ENCODE measurements at regions not wholly inside any gene's neighbourhood (a gene's known extent, or its start where the extent isn't known, plus 50 kb on each side); places are given as distances from the start of the nearest gene placed in this dataset.

DNA sequence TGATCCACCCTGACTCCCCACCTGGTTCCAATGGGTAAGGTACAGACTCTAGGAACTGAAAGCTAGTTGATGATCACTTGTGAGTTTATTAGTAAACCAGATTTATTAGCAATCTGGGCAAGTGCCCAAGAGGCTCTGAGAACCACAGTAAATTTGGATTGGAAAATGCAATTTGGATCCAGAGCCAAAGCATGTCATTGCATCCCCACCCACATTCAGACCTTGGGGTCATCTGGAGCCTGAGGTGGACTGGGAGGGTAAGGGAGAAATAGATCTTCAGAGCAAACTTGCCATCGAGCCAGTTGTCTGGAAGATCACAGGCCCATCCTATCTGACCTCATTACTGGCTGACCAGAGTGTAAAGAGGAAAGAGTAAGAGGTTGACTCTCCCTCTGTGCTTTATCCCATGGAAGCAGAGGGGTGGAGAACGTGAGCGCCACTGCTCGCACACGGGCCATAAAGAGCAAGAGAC lies 78.7 kb upstream of the RASGEF1B start:
- no peak for DNase-seq (ENCODE audit: low spot score)

DNA sequence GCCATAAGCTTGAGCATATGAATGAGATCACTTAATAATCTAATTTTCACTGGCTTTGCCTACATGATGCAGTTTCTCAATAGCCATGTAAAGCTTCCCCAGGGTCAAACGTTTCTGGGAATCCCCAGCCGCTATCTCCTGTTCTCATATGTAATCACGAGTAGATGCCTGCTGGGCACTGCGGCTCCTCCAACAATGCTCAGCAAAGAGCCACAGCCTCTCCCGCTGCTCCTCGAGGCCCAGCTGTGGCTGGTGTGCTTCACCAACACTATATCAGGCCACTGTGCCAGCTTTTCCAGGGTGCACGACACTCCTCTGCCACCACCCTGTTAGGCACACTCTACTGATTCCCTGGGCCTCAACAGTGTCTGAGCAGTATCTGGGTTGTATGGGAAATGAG lies 78.3 kb upstream of the RASGEF1B start:
- no peak for DNase-seq (ENCODE audit: low spot score)

DNA sequence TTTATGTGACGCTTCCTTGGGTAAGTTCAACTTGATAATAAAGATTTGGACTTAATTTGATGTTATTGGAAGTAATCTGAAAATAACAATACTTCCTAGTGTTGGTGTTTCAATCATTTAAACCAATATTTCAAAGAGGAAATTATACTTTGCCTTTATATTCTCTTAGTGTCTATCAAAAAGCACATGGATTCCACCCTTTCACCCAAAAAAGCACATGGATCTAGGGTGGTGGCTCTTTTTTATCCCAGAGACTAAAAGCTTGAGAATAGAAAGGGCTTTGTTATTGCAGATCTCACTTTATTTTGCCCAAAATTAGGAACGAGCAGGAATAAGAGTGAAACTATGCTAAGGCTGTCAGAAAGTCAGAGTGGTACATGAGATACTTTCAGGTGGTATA lies 75.1 kb upstream of the RASGEF1B start:
- DNase-seq (ENCODE audit: low spot score): no peak

DNA sequence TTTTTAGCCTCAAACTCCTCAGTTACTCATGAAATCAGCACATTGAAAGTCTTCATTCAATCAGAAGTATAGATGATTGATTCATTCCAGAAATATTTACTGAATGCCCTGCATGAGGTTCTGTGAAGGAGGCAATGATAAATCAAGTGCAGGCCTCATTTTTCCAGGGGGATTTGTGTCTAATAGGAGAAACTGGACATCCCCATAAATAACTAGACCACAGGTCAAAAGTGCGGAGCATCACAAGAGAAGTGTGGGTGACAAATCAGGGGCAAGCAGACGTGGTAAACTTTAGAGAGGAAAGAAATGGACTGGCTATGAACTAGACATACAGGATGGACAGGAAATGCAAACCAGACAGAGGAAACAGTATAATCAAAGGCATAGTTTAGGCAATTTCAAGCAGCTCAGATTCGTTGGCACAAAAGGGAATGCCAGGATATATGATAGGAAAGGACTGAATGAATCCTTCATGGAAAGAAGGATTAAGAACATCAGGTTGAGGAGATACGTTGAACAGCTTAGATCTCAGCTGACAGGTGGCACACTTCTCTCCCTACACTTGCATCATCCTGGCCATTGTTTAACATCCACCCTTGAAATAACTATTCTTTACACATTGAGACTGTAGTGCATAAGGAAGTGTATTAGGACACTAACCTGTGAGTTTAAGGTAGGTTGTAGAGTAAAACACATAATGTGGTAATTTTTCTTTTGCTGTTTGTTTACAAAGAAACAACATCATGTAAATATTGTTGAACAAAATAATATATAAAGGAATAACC lies 69.6 kb upstream of the RASGEF1B start:
- DNase-seq (ENCODE audit: low spot score): no peak

DNA sequence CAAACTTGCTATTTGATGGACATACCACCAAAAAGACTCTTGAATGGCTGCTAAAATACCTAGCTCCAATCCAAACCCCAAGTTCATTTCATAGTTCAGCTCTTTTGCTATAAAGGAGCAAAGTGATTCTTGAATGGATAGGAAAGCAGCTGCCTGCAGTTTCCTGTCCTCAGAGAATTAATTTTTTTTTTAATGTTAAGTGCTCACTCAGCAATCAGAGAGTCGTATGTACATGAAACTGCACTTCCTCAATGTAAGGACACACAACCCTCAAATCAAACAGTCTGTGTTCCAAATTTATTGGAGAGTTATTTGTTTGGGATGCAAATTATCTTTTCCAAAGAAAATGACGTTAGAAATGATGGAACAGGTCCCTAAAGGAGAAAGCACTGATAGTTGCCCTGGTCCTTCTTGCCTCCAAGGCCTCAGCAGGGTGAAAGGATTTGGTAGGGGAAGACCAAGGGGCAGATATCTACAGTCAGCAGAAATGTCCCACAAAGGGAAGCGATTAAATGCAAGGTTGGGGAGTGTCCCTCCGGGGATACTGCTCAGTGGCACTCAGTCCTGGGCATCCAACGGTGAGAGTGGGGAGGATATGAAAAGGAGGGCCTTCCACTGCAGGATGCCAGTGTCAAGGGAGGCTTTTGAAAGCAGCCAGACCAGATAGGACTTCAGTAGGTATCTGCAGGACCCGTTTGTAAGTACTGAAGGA lies 67.2 kb upstream of the RASGEF1B start:
- DNase-seq (ENCODE audit: low spot score): no peak

DNA sequence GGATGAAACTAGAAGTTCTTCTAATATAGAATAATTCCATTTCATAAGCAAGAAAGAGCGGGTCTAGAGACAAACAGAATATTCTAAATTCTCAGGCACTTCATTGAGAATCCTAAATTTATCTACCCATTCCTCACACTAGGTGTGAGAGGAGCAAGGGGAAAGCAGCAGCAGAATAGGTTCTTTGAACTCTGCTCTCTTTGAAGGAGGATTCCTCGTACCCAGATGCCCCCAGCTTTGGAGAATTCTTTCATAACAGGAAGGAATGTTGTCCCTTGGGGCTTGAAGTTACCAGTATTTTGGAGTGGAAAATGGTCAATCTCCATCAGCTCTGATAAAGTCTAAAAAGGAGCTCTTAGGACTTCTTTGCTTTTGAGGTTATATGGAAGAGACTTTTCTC lies 59.7 kb upstream of the RASGEF1B start:
- no peak for DNase-seq (ENCODE audit: low spot score)

DNA sequence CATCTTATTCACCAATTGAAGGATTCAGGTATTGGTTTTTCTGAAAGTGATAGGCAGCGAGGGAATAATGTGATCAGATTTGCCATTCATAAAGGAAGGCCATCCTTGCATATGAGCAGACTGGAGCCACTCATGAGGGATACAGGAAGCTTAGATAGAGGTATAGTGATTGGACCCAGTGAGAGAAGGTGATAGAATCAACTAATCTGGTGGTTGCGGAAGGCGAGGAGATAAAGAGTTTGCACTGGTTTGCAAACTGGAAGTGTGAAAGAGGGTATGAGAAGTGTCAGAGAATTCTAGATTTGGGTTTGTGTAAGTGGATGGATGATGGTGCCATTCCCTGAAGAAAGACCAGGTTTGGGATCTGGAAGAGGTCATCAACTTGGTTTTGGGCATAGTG lies 57.3 kb upstream of the RASGEF1B start:
- DNase-seq (ENCODE audit: low spot score): no peak

DNA sequence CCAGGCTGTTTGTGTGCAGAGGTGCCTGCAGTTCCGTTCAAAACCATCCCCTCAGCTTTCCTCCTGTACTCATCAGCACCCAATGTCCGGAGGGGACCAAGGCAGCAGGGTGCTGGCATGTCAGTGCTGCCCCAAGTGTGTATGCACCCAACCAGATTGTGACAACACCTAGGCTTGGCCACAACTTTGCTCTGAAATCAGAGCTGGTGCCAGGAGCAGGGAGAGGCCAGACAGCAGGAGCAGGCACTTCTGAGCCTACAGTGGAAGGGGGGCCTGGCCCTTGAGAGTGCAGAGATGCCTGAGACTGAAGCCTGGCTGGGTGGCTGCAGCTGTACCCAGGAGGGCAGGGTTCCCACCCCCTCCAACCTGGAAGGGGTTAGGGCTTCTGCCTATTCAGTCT lies 56.5 kb upstream of the RASGEF1B start:
- DNase-seq (ENCODE audit: low spot score): no peak

DNA sequence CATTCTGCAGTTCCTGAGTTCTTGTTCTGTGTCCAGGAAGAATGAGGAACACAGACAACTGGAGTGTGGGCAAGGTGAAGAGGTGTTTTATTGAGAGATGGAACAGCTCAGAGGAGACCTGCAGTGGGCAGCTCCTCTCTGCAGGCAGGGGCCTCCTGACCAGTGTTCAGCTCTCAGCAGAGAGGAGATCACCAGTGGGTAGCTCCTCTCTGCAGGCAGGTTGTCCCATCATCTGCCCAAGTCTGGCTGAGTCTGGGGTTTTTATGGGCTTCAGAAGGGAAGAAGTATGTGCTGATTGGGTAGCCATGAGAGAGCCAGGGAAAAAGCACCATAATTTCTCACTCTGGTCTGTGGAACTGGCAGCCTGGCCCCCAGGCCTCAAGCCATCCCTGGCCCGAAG lies 56.0 kb upstream of the RASGEF1B start:
- DNase-seq (ENCODE audit: low spot score): no peak

DNA sequence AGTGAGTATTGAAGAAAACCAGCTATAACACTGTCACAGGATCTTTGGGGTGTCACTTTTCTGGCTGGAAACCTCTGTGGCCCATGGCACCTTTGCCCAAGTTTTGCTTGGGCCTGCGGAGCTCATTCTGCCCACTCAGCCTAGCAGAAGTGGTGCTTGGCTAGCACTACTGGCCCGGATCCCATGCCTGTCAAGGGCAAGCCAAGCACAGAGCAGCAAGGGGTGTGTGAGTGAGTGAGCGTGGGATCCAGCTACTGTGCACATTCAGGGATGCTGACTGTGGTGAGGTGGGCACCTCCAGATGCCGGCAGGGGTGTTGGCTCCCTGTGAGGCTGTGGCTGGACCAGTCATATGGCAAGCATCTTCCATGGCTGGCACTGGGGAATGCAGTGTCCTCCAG lies 55.4 kb upstream of the RASGEF1B start:
- no peak for DNase-seq (ENCODE audit: low spot score)

DNA sequence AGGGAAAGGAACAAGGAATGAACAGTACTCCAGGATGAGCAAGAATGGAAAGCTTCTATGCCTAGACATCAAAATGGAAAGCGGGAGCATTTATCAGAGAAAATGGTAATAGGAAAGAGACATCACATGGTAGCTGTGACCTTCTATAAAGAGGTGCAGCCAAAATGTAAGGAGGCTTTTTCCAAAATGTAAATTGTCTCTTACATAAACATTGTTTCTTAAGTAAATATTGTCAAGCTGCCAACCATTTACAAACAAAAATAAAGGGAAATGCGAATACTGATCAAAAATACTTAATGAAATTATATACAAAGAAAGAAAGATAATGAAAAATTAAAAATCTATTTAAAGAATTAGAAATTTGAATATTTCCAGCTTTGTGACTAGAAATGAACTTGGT lies 55.0 kb upstream of the RASGEF1B start:
- DNase-seq (ENCODE audit: low spot score): no peak

DNA sequence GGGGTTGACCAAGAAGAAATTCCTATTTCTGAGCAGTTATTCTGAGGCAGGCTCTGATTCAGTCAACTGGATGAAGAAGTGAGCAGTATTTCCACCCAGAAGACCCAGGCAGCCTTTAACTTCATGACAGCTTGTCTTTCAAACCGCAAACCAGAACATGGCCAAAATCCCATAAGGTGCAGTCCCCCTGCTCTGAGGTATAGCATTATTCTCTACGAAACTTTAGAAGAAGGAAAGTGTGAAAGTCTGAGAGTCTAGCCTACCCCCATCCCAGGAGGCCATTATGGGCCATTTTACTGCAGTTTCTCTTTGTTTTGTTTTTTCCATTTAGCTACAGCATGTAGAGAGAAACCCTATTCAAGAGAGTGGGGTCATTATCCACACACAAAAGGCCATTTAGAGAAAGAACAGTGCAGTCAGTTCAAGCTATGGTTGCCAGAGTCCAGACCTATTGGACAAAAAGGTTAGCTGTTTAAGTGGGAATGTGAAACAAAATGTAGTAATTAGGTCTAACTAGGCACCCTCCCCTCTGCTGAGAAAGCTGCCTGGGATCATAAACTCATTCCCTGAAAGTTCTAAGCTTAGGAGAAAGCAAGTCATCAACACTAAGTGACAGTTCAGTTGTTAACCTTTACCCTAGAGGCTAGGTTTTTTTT lies 52.1 kb upstream of the RASGEF1B start:
- DNase-seq (ENCODE audit: low spot score): no peak

DNA sequence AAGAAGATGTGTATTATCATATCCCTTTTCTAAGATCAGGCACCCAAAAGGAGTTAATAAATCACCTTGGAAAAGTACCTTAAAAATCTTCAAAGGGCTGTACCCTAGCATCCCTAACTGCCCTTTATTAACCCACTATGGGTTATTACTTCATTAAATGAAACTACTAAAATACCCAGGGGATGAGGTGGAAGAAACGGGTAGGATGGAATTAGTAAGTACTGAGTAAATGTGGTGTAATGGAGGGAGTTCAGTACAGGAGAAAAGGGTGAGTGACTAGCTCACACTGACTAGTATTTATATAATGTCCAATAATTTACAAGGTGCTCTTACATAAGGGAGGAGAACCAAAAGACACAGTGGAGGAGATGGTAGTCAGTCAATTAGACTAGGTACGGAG lies 51.0 kb upstream of the RASGEF1B start:
- DNase-seq (ENCODE audit: low spot score): no peak

DNA sequence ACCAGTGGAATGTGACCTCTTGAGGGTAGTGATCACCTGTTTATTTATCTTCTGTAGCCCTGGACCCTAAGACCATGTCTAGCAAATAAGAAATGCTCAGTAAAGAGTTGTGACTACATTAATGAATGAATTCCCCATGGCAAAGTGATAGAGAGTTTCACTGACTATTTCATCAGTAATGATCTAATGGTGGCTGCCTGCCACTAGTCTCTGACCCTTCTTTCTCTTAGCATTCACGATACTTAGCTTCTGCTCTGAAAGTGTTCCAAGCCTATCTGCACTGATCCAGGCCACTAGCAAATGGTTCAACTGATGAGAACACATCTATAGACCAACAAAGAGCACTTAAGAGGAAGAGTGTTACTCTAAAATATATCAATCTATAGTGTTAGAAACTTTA lies 50.0 kb upstream of the RASGEF1B start:
- no peak for DNase-seq (ENCODE audit: low spot score)
